ENCODE measurements at regions not wholly inside any gene's neighbourhood (a gene's known extent, or its start where the extent isn't known, plus 50 kb on each side); places are given as distances from the start of the nearest gene placed in this dataset.

DNA sequence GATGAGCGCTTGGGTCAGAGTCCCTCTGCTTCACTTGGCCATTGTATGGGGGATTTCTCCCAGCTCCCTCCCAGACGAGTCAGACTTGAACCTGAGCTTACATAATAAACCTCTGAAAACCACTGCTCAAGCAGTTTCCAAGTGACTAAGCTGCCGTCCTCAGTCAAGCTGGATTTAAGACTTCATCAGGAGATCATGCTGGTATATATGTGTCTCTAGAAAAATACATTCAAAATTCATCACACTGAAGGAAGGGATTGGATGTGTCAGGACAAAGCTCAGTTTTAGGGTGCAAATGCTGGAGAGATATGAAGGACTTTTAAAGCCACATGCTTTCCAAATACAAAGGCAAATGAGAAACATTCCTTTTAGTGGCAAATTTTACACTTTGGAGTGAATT is 114.3 kb downstream of the QDPR start:
- TF ChIP-seq, protein P1, sequence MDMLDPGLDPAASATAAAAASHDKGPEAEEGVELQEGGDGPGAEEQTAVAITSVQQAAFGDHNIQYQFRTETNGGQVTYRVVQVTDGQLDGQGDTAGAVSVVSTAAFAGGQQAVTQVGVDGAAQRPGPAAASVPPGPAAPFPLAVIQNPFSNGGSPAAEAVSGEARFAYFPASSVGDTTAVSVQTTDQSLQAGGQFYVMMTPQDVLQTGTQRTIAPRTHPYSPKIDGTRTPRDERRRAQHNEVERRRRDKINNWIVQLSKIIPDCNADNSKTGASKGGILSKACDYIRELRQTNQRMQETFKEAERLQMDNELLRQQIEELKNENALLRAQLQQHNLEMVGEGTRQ (IDR thresholded peaks at IDR 0.05; ENCODE audit: borderline replicate concordance, low read depth, low read length), result no peak
- TF ChIP-seq TCF7 (IDR thresholded peaks at IDR 0.05; ENCODE audit: borderline replicate concordance) (no peak), EP300 (IDR thresholded peaks at IDR 0.05; ENCODE audit: borderline replicate concordance in 1 of 2, control insufficient read depth in 1 of 2, low read depth in 2 of 2, low read length in 2 of 2) (no peak)
- TF ChIP-seq, protein P2, sequence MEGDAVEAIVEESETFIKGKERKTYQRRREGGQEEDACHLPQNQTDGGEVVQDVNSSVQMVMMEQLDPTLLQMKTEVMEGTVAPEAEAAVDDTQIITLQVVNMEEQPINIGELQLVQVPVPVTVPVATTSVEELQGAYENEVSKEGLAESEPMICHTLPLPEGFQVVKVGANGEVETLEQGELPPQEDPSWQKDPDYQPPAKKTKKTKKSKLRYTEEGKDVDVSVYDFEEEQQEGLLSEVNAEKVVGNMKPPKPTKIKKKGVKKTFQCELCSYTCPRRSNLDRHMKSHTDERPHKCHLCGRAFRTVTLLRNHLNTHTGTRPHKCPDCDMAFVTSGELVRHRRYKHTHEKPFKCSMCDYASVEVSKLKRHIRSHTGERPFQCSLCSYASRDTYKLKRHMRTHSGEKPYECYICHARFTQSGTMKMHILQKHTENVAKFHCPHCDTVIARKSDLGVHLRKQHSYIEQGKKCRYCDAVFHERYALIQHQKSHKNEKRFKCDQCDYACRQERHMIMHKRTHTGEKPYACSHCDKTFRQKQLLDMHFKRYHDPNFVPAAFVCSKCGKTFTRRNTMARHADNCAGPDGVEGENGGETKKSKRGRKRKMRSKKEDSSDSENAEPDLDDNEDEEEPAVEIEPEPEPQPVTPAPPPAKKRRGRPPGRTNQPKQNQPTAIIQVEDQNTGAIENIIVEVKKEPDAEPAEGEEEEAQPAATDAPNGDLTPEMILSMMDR (IDR thresholded peaks at IDR 0.05 in 2 of 3, conservative IDR thresholded peaks at IDR 0.05 in 1 of 3; ENCODE audit: control insufficient read depth in 2 of 3, extremely low read depth in 1 of 3, insufficient read depth in 1 of 3, low read depth in 3 of 3, low read length in 3 of 3), result no peak
